Glomerular visceral epithelial cell (primary cell): ENCODE measurements at regions not wholly inside any gene's neighbourhood (a gene's known extent, or its start where the extent isn't known, plus 50 kb on each side); places are given as distances from the start of the nearest gene placed in this dataset.
A peak's percentile ranks its signal among the peaks of the same experiment; 100 is the strongest.
"Not testable (repeated sequence)": the region's sequence is repeated elsewhere in the genome, so short reads cannot be mapped to it uniquely, and the experiment has no call there.

Experiments
- DNase-seq: peaks from one replicate; pipeline ENCODE4 v3.0.0-alpha.2; 2016; ENCODE audit errors: extremely low spot score

GRCh38 chr2:198913394-198914152, 544.2 kb downstream of the SATB2 start:
- DNase-seq = no peak

- DNase-seq = no peak
Observed at GRCh38 chr2:198909525-198910267, 548.0 kb downstream of the SATB2 start.

- no peak for DNase-seq
Observed at GRCh38 chr2:198905881-198906612, 551.7 kb downstream of the SATB2 start.

GRCh38 chr2:198901894-198902293, 555.8 kb downstream of the SATB2 start:
- no peak for DNase-seq

- no peak for DNase-seq
Observed at GRCh38 chr2:198900141-198900540, 557.6 kb downstream of the SATB2 start.

- no peak for DNase-seq
Observed at GRCh38 chr2:198890490-198890889, 567.2 kb downstream of the SATB2 start.

- DNase-seq = peak; percentile 4
Observed at GRCh38 chr2:198883604-198884003, 574.1 kb downstream of the SATB2 start.

GRCh38 chr2:198880986-198881385, 576.8 kb downstream of the SATB2 start:
- no peak for DNase-seq

GRCh38 chr2:198880421-198880820, 577.3 kb downstream of the SATB2 start:
- DNase-seq = no peak

- DNase-seq = no peak
Observed at GRCh38 chr2:198874472-198874858, 583.3 kb downstream of the SATB2 start.

- no peak for DNase-seq
Observed at GRCh38 chr2:198873503-198874471, 584.0 kb downstream of the SATB2 start.

GRCh38 chr2:198863655-198864054, 594.1 kb downstream of the SATB2 start:
- no peak for DNase-seq

GRCh38 chr2:198861080-198861479, 596.7 kb downstream of the SATB2 start:
- DNase-seq = no peak

GRCh38 chr2:198857246-198857645, 600.5 kb downstream of the SATB2 start:
- no peak for DNase-seq

GRCh38 chr2:198855746-198856145, 602.0 kb downstream of the SATB2 start:
- not testable (repeated sequence) for DNase-seq

GRCh38 chr2:198852248-198852647, 605.5 kb downstream of the SATB2 start:
- no peak for DNase-seq

GRCh38 chr2:198825534-198825933, 632.2 kb downstream of the SATB2 start:
- DNase-seq = no peak

- DNase-seq = no peak
Observed at GRCh38 chr2:198817536-198817935, 640.2 kb downstream of the SATB2 start.

- DNase-seq = no peak
Observed at GRCh38 chr2:198815626-198816025, 642.1 kb downstream of the SATB2 start.

GRCh38 chr2:198811198-198811597, 646.5 kb downstream of the SATB2 start:
- DNase-seq = no peak

GRCh38 chr2:198809976-198810375, 647.8 kb downstream of the SATB2 start:
- no peak for DNase-seq
